HCT116 (cell line): ENCODE measurements at regions not wholly inside any gene's neighbourhood (a gene's known extent, or its start where the extent isn't known, plus 50 kb on each side); places are given as distances from the start of the nearest gene placed in this dataset.

Source experiments
- EZH2phosphoT487 ChIP-seq: fragments of 200-600 bp; IDR thresholded peaks from 2 replicates; pipeline ENCODE4 v1.6.1; 2018; ENCODE audit warnings: antibody characterized with exemption, borderline replicate concordance
- POLR2AphosphoS5 ChIP-seq: IDR thresholded peaks from 2 replicates; pipeline ENCODE4 v1.6.1; 2011; ENCODE audit warnings: mild to moderate bottlenecking, low read depth, low read length, moderate library complexity
- SIN3A ChIP-seq: IDR thresholded peaks from 2 replicates; pipeline ENCODE4 v1.6.1; 2012; ENCODE audit warnings: low read depth
- TF ChIP-seq, protein P1 (sequence below): IDR thresholded peaks from 2 replicates; pipeline ENCODE4 v1.6.1; 2012; ENCODE audit warnings: low read depth
- TF ChIP-seq, protein P2 (sequence below), 3 experiments: fragments of 200-600 bp in 1 of 3; sonication (generic) in 1 of 3; IDR thresholded peaks in 2 of 3; conservative IDR thresholded peaks in 1 of 3; 2 replicates each; pipeline ENCODE4 v1.5.1; 2012 to 2017; ENCODE audit warnings: low read depth in 2 of 3, low read length in 2 of 3, antibody characterized with exemption in 1 of 3, borderline replicate concordance in 1 of 3, control low read depth in 1 of 3, mild to moderate bottlenecking in 1 of 3, mixed read lengths in 1 of 3, mixed run types in 1 of 3, moderate library complexity in 1 of 3; ENCODE audit not compliant: insufficient read depth in 1 of 3

DNA sequence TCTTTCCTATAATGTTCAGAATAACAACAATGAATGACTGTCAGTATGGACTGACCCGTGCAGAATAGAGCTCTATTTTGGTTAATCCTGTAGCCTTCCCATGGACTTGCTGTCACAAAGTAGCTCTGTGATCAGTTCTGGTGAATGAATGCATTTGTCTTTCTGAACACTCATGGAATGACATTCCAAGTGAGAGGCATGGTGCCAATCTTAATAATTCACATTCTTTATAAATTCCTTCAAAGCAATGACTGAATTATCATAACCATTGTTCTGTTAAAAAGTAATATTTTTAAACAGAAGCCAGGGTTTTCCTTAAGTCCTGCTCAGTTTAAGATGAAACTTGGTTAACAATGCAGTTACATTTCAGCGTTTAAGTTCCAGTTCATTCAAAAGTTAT, 360.5 kb downstream of the ICE1 start:
- TF ChIP-seq POLR2AphosphoS5 (no peak), SIN3A (no peak), EZH2phosphoT487 (no peak)
- TF ChIP-seq, protein P1, sequence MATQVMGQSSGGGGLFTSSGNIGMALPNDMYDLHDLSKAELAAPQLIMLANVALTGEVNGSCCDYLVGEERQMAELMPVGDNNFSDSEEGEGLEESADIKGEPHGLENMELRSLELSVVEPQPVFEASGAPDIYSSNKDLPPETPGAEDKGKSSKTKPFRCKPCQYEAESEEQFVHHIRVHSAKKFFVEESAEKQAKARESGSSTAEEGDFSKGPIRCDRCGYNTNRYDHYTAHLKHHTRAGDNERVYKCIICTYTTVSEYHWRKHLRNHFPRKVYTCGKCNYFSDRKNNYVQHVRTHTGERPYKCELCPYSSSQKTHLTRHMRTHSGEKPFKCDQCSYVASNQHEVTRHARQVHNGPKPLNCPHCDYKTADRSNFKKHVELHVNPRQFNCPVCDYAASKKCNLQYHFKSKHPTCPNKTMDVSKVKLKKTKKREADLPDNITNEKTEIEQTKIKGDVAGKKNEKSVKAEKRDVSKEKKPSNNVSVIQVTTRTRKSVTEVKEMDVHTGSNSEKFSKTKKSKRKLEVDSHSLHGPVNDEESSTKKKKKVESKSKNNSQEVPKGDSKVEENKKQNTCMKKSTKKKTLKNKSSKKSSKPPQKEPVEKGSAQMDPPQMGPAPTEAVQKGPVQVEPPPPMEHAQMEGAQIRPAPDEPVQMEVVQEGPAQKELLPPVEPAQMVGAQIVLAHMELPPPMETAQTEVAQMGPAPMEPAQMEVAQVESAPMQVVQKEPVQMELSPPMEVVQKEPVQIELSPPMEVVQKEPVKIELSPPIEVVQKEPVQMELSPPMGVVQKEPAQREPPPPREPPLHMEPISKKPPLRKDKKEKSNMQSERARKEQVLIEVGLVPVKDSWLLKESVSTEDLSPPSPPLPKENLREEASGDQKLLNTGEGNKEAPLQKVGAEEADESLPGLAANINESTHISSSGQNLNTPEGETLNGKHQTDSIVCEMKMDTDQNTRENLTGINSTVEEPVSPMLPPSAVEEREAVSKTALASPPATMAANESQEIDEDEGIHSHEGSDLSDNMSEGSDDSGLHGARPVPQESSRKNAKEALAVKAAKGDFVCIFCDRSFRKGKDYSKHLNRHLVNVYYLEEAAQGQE: no peak
- TF ChIP-seq, protein P2, sequence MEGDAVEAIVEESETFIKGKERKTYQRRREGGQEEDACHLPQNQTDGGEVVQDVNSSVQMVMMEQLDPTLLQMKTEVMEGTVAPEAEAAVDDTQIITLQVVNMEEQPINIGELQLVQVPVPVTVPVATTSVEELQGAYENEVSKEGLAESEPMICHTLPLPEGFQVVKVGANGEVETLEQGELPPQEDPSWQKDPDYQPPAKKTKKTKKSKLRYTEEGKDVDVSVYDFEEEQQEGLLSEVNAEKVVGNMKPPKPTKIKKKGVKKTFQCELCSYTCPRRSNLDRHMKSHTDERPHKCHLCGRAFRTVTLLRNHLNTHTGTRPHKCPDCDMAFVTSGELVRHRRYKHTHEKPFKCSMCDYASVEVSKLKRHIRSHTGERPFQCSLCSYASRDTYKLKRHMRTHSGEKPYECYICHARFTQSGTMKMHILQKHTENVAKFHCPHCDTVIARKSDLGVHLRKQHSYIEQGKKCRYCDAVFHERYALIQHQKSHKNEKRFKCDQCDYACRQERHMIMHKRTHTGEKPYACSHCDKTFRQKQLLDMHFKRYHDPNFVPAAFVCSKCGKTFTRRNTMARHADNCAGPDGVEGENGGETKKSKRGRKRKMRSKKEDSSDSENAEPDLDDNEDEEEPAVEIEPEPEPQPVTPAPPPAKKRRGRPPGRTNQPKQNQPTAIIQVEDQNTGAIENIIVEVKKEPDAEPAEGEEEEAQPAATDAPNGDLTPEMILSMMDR (IDR thresholded peaks at IDR 0.05 in 2 of 3, conservative IDR thresholded peaks at IDR 0.05 in 1 of 3; ENCODE audit: borderline replicate concordance in 1 of 3, insufficient read depth in 1 of 3, low read depth in 2 of 3, low read length in 2 of 3): no peak
